Gastroesophageal sphincter (tissue), 4 donors: ENCODE measurements at regions not wholly inside any gene's neighbourhood (a gene's known extent, or its start where the extent isn't known, plus 50 kb on each side); places are given as distances from the start of the nearest gene placed in this dataset.
A peak's percentile ranks its signal among the peaks of the same experiment; 100 is the strongest.

Source experiments
- ATAC-seq: fragments of 150-250 bp; one replicate; pipeline ENCODE4 v1.9.1; 2016; ENCODE audit warnings: mild to moderate bottlenecking, moderate library complexity
- H3K27ac ChIP-seq, 4 donors: fragments of 200-600 bp; sonication (generic) in 3 of 4; 1 replicate in 3 of 4; 2 replicates in 1 of 4; pipeline ENCODE4 v1.5.1; 2016 to 2019
- H3K27me3 ChIP-seq: fragments of 200-600 bp; sonication (generic); one replicate; pipeline ENCODE4 v1.5.1; 2019
- H3K36me3 ChIP-seq, 2 donors: fragments of 200-600 bp; sonication (generic); one replicate each; pipeline ENCODE4 v1.5.1; 2019; ENCODE audit warnings: control low read depth in 1 of 2
- H3K4me1 ChIP-seq, 3 donors: fragments of 200-600 bp; sonication (generic); 1 replicate in 2 of 3; 2 replicates in 1 of 3; pipeline ENCODE4 v1.5.1; 2016 to 2019; ENCODE audit warnings: control low read depth in 2 of 3
- H3K4me3 ChIP-seq, 2 donors: fragments of 200-600 bp; sonication (generic); one replicate each; pipeline ENCODE4 v1.5.1; 2019; ENCODE audit warnings: mild to moderate bottlenecking in 1 of 2, moderate library complexity in 1 of 2
- H3K9me3 ChIP-seq, 3 donors: fragments of 200-600 bp; sonication (generic); one replicate each; pipeline ENCODE4 v1.5.1; 2017 to 2019; ENCODE audit warnings: control low read depth in 2 of 3
- CTCF ChIP-seq, 4 experiments: fragments of 200-600 bp in 2 of 4; fragments of 450-650 bp in 2 of 4; sonication (generic) in 1 of 4; IDR thresholded peaks; one replicate each; pipeline ENCODE4 v1.5.1; 2017 to 2019; ENCODE audit warnings: antibody characterized with exemption in 4 of 4, mild to moderate bottlenecking in 2 of 4, moderate library complexity in 2 of 4
- EP300 ChIP-seq: sonication (generic); formaldehyde crosslinking; IDR thresholded peaks from one replicate; pipeline ENCODE4 v1.6.1; 2017; ENCODE audit warnings: antibody characterized with exemption, mild to moderate bottlenecking
- POLR2A ChIP-seq, 2 donors: fragments of 450-650 bp; IDR thresholded peaks; one replicate each; pipeline ENCODE4 v1.6.1; 2017; ENCODE audit warnings: antibody characterized with exemption in 2 of 2, mild to moderate bottlenecking in 2 of 2, moderate library complexity in 1 of 2
- POLR2AphosphoS5 ChIP-seq: sonication (generic); formaldehyde crosslinking; IDR thresholded peaks from one replicate; pipeline ENCODE4 v1.6.1; 2017; ENCODE audit warnings: antibody characterized with exemption
- WGBS, 2 donors: methylation state at CpG; one replicate each; pipeline ENCODE4 v1.1.5; 2018; ENCODE audit warnings: low coverage in 1 of 2; 5-methylcytosine and 5-hydroxymethylcytosine counted together

- Histone ChIP-seq H3K4me1 (peaks cover 0 to 42% (median 25%) of the 10 kb centered on the region in 3 donors), H3K36me3 (no peaks in the 10 kb centered on the region), H3K9me3 (no peaks in the 10 kb centered on the region), H3K4me3 (peak overlapping the region in 1 of 2 donors; percentile 56), H3K27me3 (peaks cover 44% of the 10 kb centered on the region), H3K27ac (peak overlapping the region in 3 of 4 donors; percentile 51 to 71 (median 55))
- ATAC-seq, result no peak
- 20 to 53% methylated on average over 3 to 6 of the region's 6 CpGs for whole genome bisulfite sequencing, 2 donors
- TF ChIP-seq CTCF (IDR thresholded peaks at IDR 0.05) (no peak), POLR2A (IDR thresholded peaks at IDR 0.05) (no peak), POLR2AphosphoS5 (no peak), EP300 (no peak)
Observed at GRCh38 chr20:36094497-36094896, 60.0 kb upstream of the EPB41L1 start.

- TF ChIP-seq CTCF (IDR thresholded peaks at IDR 0.05) (no peak), EP300 (no peak), POLR2A (IDR thresholded peaks at IDR 0.05) (no peak), POLR2AphosphoS5 (no peak)
- H3K36me3 ChIP-seq, result no peaks in the 10 kb centered on the region
- no peaks in the 10 kb centered on the region for H3K9me3 ChIP-seq
- H3K27ac ChIP-seq, result no peak overlapping the region
- peaks cover 28% of the 10 kb centered on the region for H3K27me3 ChIP-seq
- H3K4me3 ChIP-seq, result no peak overlapping the region
- peaks cover 0 to 42% (median 25%) of the 10 kb centered on the region in 3 donors for H3K4me1 ChIP-seq
- no peak for ATAC-seq
Observed at GRCh38 chr20:36096435-36096834, 58.1 kb upstream of the EPB41L1 start.

GRCh38 chr20:36097337-36098151, 57.0 kb upstream of the EPB41L1 start:
- WGBS, 2 donors, result 67 to 83% methylated on average over 2 to 4 of the region's 4 CpGs
- no peak overlapping the region for H3K4me3 ChIP-seq
- TF ChIP-seq POLR2AphosphoS5 (no peak), EP300 (no peak), POLR2A (IDR thresholded peaks at IDR 0.05) (no peak), CTCF (IDR thresholded peaks at IDR 0.05) (no peak)
- H3K36me3 ChIP-seq, result no peaks in the 10 kb centered on the region
- peaks cover 17% of the 10 kb centered on the region for H3K27me3 ChIP-seq
- peaks cover 0 to 34% (median 18%) of the 10 kb centered on the region in 3 donors for H3K4me1 ChIP-seq
- peak overlapping the region in 3 of 4 donors; percentile 21 to 54 (median 37) for H3K27ac ChIP-seq
- H3K9me3 ChIP-seq, result no peaks in the 10 kb centered on the region
- ATAC-seq, result no peak

GRCh38 chr20:36098364-36098763, 56.2 kb upstream of the EPB41L1 start:
- no peaks in the 10 kb centered on the region for H3K9me3 ChIP-seq
- H3K27ac ChIP-seq, result peak overlapping the region in 3 of 4 donors; percentile 21 to 54 (median 37)
- 18% methylated on average over 2 of the region's 2 CpGs; no CpG with 5 or more reads in 1 of the 2 donors for WGBS, 2 donors
- no peaks in the 10 kb centered on the region for H3K36me3 ChIP-seq
- H3K4me3 ChIP-seq, result no peak overlapping the region
- TF ChIP-seq POLR2A (IDR thresholded peaks at IDR 0.05), result no peak
- peak; percentile 35 for TF ChIP-seq POLR2AphosphoS5
- peaks cover 0 to 26% (median 13%) of the 10 kb centered on the region in 3 donors for H3K4me1 ChIP-seq
- H3K27me3 ChIP-seq, result peaks cover 8% of the 10 kb centered on the region
- ATAC-seq, result peak; percentile 60

GRCh38 chr20:36099106-36099505, 55.4 kb upstream of the EPB41L1 start:
- 100% methylated on average over 1 to 3 of the region's 3 CpGs for WGBS, 2 donors
- Histone ChIP-seq H3K27me3 (peaks cover 6% of the 10 kb centered on the region), H3K27ac (no peak overlapping the region)

More at GRCh38 chr20:36099106-36099505, 55.4 kb upstream of the EPB41L1 start:
- Histone ChIP-seq H3K4me3 (no peak overlapping the region), H3K36me3 (no peaks in the 10 kb centered on the region), H3K4me1 (peaks cover 0 to 19% (median 6%) of the 10 kb centered on the region in 3 donors), H3K9me3 (no peaks in the 10 kb centered on the region)
- ATAC-seq, result no peak
- TF ChIP-seq POLR2A (IDR thresholded peaks at IDR 0.05), result no peak
- no peak for TF ChIP-seq POLR2AphosphoS5
- TF ChIP-seq CTCF (IDR thresholded peaks at IDR 0.05), result no peak
- TF ChIP-seq EP300, result no peak
